ENCODE measurements at regions not wholly inside any gene's neighbourhood (a gene's known extent, or its start where the extent isn't known, plus 50 kb on each side); places are given as distances from the start of the nearest gene placed in this dataset.

GRCh38 chr11:134883484-134883883, 471.4 kb upstream of the B3GAT1 start:
- TF ChIP-seq CSRNP3 (CRISPR knock-in tag; IDR thresholded peaks at IDR 0.05) = no peak
- no peak for TF ChIP-seq PPARA (CRISPR knock-in tag; IDR thresholded peaks at IDR 0.05; ENCODE audit: borderline replicate concordance)
- no peak for TF ChIP-seq BACH2 (CRISPR knock-in tag; IDR thresholded peaks at IDR 0.05; ENCODE audit: borderline replicate concordance)
- TF ChIP-seq TCF4 (CRISPR knock-in tag; IDR thresholded peaks at IDR 0.05; ENCODE audit: borderline replicate concordance) = no peak
- no peak for TF ChIP-seq ZFP30 (CRISPR knock-in tag; IDR thresholded peaks at IDR 0.05)
- no peak for TF ChIP-seq ARNTL (CRISPR knock-in tag; IDR thresholded peaks at IDR 0.05; ENCODE audit: borderline replicate concordance, low read depth)
- TF ChIP-seq ZNF565 (CRISPR knock-in tag; conservative IDR thresholded peaks at IDR 0.05; ENCODE audit: low read depth) = no peak
- TF ChIP-seq ZFP3 (CRISPR knock-in tag; IDR thresholded peaks at IDR 0.05) = no peak
- TF ChIP-seq ZNF8 (CRISPR knock-in tag; IDR thresholded peaks at IDR 0.05) = no peak
- TF ChIP-seq POU6F1 (CRISPR knock-in tag; IDR thresholded peaks at IDR 0.05; ENCODE audit: borderline replicate concordance, low read depth) = no peak
- no peak for TF ChIP-seq PATZ1 (CRISPR knock-in tag; IDR thresholded peaks at IDR 0.05; ENCODE audit: borderline replicate concordance)
